AG04450 (cell line): ENCODE measurements at regions not wholly inside any gene's neighbourhood (a gene's known extent, or its start where the extent isn't known, plus 50 kb on each side); places are given as distances from the start of the nearest gene placed in this dataset.

Experiments used
- CTCF ChIA-PET: fragments of 300-600, 350-600 bp; formaldehyde crosslinking; extraction: SDS; loops from one replicate; lab custom pipeline; 2022; ENCODE audit warnings: antibody characterized with exemption, inconsistent platforms; lab: Charles Lee
- POLR2A ChIA-PET: fragments of 350-600 bp; formaldehyde crosslinking; extraction: SDS; loops from one replicate; lab custom pipeline; 2021; ENCODE audit warnings: antibody characterized with exemption, inconsistent platforms; lab: Yijun Ruan, JAX
- DNase-seq: peaks from one replicate; pipeline ENCODE4 v3.0.0-alpha.2; 2011; ENCODE audit warnings: low read depth, low spot score
- H3K27ac ChIP-seq: one replicate; pipeline ENCODE4 v1.5.1; 2012; ENCODE audit warnings: low read depth, low read length, control low read depth
- H3K27me3 ChIP-seq: one replicate; pipeline ENCODE4 v1.6.0; 2012; ENCODE audit warnings: low read length; ENCODE audit not compliant: control insufficient read depth, insufficient read depth
- H3K4me3 ChIP-seq: 2 replicates; pipeline ENCODE4 v1.5.1; 2011; ENCODE audit warnings: mild to moderate bottlenecking, low read depth, low read length, control low read depth
- H3K9me3 ChIP-seq: 2 replicates; pipeline ENCODE4 v1.5.1; 2012; ENCODE audit warnings: low read length; ENCODE audit not compliant: control insufficient read depth, insufficient read depth
- TF ChIP-seq, protein P1 (sequence below): IDR thresholded peaks from 2 replicates; pipeline ENCODE4 v1.5.1; 2011; ENCODE audit warnings: low read depth, low read length, control low read depth, inconsistent platforms

DNA sequence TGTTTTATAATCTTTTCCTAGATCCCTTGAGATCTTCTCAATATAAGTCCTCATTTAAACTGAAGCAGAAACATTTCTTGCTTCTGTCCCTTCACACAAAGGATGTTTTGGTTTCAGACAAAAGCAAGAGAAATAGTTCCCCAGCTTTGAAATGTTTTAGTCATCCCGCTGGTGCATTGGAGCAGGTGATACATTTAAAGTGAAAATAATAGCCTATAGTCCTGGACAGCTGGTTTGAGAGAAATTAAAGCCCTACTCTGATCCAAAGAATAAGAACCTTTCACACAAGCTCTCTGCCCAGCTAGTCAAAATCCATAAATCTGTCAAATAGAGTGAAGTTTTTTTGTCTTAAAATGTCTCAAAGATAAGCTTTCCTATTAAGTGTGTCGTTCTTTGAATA is 79.4 kb downstream of the LUZP4 start:
- TF ChIP-seq, protein P1, sequence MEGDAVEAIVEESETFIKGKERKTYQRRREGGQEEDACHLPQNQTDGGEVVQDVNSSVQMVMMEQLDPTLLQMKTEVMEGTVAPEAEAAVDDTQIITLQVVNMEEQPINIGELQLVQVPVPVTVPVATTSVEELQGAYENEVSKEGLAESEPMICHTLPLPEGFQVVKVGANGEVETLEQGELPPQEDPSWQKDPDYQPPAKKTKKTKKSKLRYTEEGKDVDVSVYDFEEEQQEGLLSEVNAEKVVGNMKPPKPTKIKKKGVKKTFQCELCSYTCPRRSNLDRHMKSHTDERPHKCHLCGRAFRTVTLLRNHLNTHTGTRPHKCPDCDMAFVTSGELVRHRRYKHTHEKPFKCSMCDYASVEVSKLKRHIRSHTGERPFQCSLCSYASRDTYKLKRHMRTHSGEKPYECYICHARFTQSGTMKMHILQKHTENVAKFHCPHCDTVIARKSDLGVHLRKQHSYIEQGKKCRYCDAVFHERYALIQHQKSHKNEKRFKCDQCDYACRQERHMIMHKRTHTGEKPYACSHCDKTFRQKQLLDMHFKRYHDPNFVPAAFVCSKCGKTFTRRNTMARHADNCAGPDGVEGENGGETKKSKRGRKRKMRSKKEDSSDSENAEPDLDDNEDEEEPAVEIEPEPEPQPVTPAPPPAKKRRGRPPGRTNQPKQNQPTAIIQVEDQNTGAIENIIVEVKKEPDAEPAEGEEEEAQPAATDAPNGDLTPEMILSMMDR, result no peak
- CTCF ChIA-PET, result no interaction called here

GRCh38 chrX:115372152-115372551 is 82.6 kb downstream of the LUZP4 start:
- no peak for DNase-seq
- POLR2A ChIA-PET, result no interaction called here
- Histone ChIP-seq H3K27ac (no peak overlapping the region), H3K27me3 (no peaks in the 10 kb centered on the region), H3K9me3 (no peaks in the 10 kb centered on the region), H3K4me3 (no peak overlapping the region)
- TF ChIP-seq, protein P1, result no peak
- CTCF ChIA-PET, result interaction anchor here (1.1 kb wide), 1 partner anchor 271 kb away, joined by 3 read pairs; no protein-coding TSS in a partner anchor

More for the DNA sequence above, 79.4 kb downstream of the LUZP4 start:
- no peaks in the 10 kb centered on the region for H3K27me3 ChIP-seq
- H3K4me3 ChIP-seq, result no peak overlapping the region
- POLR2A ChIA-PET, result no interaction called here
- H3K9me3 ChIP-seq, result no peaks in the 10 kb centered on the region
- H3K27ac ChIP-seq, result no peak overlapping the region
- DNase-seq, result no peak

GRCh38 chrX:115373308-115373707 is 83.8 kb downstream of the LUZP4 start:
- Histone ChIP-seq H3K27ac (no peak overlapping the region), H3K4me3 (no peak overlapping the region), H3K27me3 (no peaks in the 10 kb centered on the region), H3K9me3 (no peaks in the 10 kb centered on the region)
- POLR2A ChIA-PET, result no interaction called here
- TF ChIP-seq, protein P1, result no peak
- CTCF ChIA-PET, result interaction anchor here (1.1 kb wide), 1 partner anchor 270 kb away, joined by 3 read pairs; no protein-coding TSS in a partner anchor
- DNase-seq, result no peak

GRCh38 chrX:115378471-115378870 is 89.0 kb downstream of the LUZP4 start:
- Histone ChIP-seq H3K27me3 (no peaks in the 10 kb centered on the region), H3K4me3 (no peak overlapping the region), H3K27ac (no peak overlapping the region), H3K9me3 (no peaks in the 10 kb centered on the region)
- no peak for DNase-seq
- ChIA-PET CTCF (no interaction called here), POLR2A (no interaction called here)
- TF ChIP-seq, protein P1, result no peak

DNA sequence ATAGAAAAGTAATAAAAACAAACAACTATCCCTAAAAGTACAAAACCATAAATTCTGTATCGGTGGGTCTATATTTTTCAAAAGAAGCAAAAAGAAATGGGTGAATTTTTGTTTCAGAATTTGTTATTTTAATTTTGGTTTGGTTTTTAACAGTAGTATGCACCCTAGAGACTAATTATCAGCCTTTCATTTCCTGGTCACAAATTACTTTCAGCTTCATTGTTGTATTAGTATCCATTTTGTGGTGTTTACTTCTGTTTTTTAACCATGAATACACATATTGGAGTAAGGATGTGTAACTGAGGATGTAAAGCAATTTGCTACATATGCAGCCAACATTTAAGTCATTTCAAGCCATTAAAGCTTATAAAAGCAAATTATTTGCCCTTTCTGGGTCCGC is 97.8 kb downstream of the LUZP4 start:
- Histone ChIP-seq H3K9me3 (no peaks in the 10 kb centered on the region), H3K4me3 (no peak overlapping the region), H3K27ac (no peak overlapping the region), H3K27me3 (no peaks in the 10 kb centered on the region)
- POLR2A ChIA-PET, result no interaction called here
- CTCF ChIA-PET, result no interaction called here
- TF ChIP-seq, protein P1, result no peak
- DNase-seq, result no peak
